Stimulated activated CD4-positive, alpha-beta T cell treated with anti-CD3 and anti-CD28 coated beads, Interleukin-4, amount 100 ng/mL, for 24 hours (primary cell): ENCODE measurements at regions not wholly inside any gene's neighbourhood (a gene's known extent, or its start where the extent isn't known, plus 50 kb on each side); places are given as distances from the start of the nearest gene placed in this dataset.
"Not testable (repeated sequence)": the region's sequence is repeated elsewhere in the genome, so short reads cannot be mapped to it uniquely, and the experiment has no call there.

Experiments
- DNase-seq: peaks from one replicate; pipeline ENCODE4 v3.0.0-alpha.2; 2020

DNA sequence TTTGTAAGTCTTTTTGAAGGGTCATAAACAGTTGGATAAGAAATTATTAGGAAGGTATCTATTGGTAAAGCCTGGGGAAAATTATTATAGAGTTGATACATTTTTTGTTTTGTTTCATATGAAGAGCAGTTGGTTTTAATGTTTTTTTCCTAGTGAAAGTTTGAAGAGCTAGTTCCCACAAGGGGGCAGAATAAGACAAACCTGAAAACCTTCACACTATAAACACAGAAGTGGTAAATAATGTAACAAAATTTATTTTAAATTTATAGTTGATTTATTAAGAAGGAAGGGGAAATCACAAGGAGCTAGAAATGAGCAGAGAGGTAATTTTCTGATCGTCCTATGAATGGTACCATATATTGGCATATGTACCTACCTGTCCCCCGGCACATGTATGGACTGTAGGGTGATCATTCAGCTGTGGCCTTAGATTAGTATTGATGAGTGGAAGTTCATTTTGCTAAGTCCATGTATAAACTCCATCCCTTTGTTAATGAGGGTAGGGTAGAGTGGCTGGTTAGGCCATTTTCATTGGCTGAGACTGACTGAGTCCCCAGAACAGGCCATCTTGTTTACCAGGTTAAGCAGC, 116.3 kb downstream of the TANC2 start:
- no peak for DNase-seq

DNA sequence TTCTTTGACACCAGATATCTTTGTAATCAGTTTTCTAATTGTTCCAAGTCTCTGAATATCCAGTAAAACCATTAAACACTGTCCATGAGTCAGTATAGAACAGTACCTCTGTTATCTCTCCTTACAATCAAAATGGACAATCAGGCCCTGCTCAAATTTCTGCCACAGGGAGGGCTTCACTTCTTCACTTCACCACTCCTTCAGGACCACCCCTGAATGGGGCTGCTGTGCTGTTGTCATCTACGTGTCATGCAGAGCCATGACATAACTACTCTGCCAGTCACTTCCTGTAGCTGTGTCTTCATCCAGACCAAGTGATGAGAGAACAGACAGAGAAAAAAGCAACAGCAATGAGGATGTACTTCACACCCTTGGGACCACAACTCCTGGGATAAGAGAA, 116.9 kb downstream of the TANC2 start:
- no peak for DNase-seq

DNA sequence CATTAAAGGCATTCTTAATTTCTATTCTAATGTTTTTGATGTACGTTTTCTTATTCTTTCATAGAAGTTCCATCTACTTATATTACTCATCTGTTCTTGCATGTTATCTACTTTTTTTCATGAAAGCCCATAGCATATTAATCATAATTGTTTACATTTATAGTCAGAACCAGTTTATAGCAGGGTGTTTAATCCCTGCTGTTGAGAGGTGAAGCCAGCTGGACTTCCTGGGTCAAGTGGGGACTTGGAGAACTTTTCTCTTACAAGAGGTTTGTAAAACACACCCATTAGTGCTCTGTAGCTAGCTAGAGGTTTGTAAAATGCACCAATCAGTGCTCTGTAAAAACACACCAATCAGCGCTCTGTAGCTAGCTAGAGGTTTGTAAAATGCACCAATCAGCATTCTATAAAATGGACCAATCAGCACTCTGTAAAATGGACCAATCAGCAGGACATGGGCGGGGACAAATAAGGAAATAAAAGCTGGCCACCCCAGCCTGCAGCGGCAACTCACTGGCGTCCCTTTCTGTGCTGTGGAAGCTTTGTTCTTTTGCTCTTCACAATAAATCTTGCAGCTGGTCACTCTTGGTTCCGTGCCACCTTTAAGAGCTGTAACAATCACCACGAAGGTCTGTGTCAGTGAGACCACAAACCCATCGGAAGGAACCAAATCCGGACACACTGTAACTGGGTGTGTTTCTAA, 120.6 kb downstream of the TANC2 start:
- DNase-seq = no peak

DNA sequence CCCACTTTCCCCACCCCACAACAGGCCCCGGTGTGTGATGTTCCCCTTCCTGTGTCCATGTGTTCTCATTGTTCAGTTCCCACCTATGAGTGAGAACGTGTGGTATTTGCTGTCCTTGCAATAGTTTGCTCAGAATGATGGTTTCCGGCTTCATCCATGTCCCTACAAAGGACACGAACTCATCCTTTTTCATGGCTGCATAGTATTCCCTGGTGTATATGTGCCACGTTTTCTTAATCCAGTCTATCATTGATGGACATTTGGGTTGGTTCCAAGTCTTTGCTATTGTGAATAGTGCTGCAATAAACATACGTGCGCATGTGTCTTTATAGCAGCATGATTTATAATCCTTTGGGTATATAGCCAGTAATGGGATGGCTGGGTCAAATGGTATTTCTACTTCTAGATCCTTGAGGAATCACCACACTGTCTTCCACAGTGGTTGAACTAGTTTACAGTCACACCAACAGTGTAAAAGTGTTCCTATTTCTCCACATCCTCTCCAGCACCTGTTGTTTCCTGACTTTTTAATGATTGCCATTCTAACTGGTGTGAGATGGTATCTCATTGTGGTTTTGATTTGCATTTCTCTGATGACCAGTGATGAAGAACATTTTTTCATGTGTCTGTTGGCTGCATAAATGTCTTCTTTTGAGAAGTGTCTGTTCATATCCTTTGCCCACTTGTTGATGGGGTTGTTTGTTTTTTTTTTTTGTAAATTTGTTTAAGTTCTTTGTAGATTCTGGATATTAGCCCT, 124.5 kb downstream of the TANC2 start:
- not testable (repeated sequence) for DNase-seq

DNA sequence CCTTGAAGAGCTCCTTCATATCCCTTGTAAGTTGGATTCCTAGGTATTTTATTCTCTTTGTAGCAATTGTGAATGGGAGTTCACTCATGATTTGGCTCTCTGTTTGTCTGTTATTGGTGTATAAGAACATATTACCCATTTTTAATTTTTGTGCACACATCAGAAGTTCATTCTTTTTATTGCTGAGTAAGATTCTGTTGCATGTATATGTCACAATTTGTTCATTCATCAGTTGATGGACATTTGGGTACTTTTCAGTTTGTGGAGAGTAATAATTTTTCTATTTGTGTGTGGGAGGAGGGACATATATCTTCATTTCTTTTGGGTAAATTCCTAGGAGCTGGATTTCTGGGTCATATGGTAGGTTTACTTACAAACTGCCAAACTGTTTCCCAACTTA, 125.9 kb downstream of the TANC2 start:
- DNase-seq = not testable (repeated sequence)

DNA sequence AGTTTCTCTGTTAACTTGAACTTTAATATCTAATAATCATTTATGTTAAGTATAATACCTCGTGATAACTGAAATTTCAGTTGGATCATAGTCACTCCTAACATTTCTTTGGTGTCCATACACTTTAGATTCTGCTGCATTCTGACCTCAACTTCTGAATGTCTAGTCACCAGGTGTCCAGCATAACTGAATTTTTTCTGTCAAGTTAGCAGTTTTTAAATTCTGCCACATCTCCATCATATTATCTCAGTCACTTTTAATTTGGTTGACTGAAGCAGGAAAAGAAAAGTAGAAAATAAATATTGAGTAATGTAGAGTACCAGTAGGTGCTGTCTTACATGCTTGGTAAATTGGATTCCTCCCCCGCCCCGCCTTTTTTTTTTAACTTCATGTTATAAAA, 128.6 kb downstream of the TANC2 start:
- DNase-seq = no peak

DNA sequence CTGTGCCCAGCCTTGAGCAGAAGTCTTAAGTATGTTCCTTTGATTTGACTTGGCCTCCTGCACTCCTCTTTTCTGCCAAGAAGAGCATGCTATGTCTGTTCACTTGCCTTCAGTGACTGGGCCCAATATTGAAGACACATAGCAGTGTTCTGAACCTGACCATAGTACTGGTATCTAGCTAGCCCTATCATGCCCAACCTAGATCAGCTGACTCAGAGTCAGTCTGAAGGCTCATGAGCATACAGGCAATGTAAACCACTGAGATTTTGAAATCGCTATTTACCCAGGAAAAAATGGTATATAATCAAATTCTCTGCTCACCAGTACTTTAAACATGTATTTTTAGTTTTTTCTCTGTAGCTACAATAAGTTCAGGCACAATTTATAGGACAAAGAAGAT, 129.4 kb downstream of the TANC2 start:
- DNase-seq = no peak

DNA sequence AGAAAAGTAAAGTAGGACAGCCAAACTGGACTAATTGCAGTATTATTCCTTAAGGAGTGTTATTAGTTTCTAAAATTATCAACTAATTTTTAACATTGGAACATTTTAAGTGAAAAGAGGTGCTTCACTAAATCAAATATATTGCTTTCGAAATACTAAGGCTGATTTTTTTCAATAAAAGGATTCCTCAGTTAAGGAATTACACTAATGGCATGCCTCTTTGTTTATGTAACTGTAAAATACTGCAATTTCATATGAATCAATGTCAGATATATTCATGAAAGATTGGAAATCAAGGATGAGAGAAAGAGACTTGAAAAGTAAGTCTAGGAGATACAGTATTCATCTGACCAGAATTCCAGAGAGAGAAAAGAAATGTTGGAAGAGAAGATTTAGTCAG, 129.8 kb downstream of the TANC2 start:
- no peak for DNase-seq

DNA sequence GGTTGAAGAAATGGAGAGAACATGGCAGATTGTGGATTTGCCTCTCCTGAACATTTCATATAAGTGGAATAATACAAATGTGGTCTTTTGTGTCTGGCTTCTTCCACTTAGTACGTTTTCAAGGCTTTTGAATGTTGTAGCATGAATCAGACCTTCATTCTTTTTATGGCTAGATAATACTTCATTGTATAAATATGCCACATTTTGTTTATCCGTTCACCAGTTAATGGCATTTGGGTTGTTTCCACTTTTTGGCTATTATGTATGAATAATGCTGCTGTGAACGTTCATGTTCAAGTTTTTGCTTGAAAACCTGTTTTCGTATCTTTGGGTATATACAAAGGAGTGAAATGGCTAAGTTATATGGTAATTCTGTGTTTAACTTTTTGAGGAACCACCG, 130.4 kb downstream of the TANC2 start:
- DNase-seq = no peak

DNA sequence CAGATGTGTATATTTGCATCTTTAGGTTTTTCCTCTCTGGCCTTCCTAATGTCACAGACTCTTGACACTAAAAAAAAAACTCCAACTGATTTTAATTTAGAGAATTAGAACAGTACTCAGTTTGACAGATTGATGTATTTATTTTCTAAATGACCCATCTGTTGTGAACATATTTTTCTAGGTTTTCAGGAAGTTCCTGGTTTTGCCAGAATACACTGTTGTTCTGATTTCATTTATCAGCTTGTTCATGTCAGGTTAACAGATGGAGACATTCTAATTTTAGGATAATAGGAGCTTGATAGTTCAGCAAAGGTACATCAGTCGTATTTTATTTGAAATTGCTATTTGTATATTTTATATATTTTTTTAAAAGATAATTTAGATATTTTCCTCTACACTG, 133.4 kb downstream of the TANC2 start:
- DNase-seq = no peak

DNA sequence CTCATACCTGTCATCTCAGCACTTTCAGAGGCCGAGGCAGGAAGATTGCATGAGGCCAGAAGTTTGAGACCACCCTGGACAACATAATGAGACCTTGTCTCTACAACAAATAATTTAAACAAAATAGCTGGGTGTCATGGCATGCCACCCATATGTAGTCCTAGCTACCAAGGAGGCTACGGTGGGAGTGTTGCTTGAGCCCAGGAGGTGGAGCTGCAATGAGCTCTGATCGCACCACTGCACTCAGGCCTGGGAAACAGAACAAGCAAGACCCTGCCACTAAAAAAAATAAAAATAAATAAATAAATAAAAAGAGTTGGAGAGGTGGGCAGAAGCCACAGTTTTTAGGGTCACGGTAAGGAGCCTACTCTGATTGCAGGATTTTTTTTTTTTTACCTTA, 136.0 kb downstream of the TANC2 start:
- no peak for DNase-seq

DNA sequence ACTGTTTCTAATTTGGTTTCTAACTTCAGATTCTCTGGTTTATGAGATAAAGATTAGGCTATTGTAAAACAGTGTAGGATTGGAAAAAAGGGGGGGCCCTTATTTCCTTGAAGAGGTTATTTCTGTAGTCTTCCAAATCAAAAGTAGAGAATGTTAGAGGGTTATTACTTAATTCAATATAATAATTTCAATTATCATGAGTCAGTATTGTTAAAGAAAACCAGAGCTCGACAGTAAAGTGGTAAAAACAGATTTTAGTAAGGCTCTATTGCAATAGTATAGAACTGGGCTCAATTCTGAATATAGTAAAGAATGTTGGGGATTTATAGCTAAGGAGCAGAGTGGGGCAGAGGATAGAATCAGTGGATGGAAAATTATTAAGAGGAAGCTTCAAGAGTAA, 140.0 kb downstream of the TANC2 start:
- no peak for DNase-seq

DNA sequence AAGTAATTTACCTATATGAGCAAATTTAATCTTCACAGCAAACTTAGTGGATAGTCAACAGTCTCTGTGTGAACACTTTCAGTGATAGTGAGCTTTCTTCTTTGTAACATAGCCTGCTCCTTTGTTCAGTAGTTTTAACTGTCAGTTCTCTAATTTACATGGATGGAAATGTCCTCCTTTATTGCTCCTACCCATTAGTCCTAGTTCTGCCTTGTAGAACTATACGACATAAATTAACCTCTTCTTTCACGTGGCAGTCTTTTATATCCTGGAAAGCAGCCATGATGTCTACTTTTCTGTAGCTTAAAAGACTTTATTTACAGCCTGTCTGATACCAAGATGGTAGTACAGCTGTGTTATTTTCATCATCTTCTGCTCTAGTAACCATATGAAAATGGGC, 143.6 kb downstream of the TANC2 start:
- DNase-seq = no peak

DNA sequence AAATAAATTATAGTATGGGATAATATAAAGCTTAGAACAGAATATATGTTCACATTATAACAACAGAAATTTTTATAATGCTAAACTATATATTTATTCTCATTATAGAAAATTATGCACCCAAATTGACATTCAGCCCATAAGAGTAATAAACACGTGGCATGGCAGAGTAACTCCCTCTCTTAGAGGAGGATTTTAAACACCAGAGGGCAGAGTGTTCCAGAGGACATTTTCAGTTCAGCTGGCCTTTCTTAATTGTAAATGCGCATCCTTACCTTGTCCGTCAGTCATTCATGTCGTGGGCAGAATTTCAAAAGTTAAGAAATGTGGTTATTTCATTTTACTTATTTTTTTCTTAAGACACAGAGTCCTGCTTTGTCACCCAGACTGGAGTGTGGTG, 147.1 kb downstream of the TANC2 start:
- DNase-seq = no peak

DNA sequence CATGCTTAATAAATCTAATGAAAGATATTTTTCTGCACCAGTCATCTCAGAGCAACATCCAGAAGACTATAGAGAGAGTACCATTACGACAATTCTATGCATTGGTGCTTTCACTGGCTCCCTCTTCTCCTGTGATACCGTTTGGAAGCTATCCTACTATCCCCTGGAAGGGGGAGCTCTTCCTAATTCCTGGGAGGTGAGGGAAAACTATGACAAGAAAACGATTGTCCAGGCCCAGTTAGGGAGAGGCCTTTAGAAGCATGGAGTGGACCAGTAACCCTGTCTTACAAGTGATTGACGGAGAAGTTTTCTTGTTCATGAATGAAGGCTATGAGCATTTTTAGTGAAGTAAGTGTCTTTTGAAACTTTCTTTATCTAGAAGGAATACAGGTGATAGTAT, 150.2 kb downstream of the TANC2 start:
- no peak for DNase-seq

DNA sequence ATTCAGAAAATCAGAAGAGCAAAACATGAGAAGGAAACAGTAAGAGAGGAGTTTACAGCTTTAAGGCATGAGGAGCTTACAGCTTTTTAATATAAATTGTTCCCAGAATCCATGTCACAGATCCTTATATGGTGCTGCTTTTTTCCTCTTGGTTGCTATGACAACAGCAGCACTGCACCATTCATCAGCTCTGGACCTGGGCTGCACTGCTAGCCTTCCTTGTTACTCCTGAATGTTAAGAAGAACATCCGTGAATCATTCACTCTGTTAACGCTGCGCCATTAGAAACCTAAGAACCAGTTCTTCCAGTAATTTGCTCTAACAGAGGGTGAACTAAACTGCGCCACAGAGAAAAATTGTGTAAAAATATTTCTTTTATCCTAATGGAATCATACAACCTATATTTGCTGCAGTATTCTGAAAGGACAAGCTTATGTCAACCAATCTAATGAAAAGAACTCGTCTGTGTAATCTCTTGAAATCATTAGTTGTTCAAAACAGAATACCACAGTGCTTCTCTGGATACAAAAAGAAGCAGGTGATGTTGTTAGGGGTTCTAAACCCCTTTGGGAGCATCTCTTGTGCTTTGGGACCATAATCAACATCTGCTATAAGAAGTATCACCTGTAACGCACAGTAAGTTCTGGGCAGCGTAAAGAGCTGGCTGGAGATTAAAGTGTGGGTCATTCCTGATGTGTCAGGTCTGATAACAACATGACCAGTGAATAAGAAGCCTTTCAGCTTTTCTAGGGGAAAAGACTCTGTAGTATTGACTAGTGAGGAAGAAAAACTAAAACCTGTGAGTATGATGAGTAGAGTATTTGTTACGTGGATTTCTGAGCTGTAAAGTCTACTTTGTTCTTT, 151.2 kb downstream of the TANC2 start:
- no peak for DNase-seq

DNA sequence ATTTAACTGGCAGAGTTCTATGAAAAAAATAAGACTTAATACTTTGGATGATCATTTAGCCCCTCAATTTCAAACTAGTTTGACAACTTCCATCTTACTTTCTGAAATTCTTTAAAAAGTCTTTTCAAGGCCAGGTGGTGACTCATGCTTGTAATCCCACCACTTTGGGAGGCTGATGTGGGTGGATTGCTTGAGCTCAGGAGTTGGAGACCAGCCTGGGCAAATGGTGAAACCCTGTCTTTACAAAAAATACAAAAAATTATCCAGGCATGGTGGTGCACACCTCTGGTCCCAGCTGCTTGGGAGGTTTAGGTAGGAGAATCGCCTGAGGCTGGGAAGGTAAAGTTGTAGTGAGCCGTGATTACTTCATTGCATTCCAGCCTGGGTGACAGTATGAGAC, 154.4 kb downstream of the TANC2 start:
- DNase-seq = no peak

DNA sequence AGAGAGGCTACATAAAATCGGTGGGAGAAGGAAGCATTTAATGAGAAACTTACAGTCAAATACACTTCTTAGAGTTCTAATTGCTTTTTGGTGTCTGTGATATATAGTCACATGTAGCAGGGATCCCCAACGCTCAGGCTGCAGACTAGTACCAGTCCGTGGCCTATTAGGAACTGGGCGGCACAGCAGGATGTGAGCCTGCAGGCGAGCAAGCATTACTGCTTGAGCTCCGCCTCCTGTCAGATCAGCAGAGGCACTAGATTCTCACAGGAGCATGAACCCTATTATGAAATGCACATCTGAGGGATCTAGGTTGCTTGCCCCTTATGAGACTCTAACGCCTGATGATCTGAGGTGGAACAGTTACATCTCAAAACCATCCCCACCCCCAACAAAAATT, 158.5 kb downstream of the TANC2 start:
- DNase-seq = no peak

DNA sequence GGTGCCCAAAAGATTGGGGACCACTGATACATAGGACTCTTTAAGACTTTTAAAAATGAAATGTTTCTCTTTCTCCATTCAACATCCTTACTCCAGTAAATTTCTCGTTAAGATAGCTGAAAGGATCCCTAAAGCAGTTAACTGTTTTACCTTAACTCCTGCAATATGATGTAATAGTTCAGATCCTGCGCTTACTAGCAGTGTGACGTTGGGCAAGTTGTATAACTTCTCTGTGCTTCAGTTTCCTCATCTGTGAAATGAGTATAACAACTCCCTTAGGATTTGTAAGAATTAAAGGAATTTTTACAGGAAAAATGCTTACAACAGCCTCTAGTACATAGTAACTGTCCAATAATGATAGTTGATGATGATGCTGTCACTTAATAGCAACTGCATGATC, 158.9 kb downstream of the TANC2 start:
- no peak for DNase-seq

DNA sequence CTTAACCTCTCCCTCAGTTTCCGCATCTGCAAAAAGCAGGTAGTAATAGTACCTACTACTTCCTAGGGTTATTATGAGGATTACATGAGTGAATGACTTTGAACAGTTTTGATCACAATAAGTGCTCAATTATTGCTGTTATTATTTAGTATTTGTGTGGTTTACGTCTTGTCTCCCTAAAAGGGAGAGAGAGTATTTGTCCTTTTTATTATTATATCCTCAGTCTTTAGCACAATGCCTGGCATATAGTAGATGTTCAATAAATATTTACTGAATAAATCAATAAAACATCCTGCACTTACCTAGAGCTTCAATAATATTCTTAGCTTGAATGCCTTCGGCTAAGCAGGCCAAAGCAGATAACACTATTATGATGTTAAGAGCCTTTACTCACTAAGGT, 160.0 kb downstream of the TANC2 start:
- DNase-seq = no peak

DNA sequence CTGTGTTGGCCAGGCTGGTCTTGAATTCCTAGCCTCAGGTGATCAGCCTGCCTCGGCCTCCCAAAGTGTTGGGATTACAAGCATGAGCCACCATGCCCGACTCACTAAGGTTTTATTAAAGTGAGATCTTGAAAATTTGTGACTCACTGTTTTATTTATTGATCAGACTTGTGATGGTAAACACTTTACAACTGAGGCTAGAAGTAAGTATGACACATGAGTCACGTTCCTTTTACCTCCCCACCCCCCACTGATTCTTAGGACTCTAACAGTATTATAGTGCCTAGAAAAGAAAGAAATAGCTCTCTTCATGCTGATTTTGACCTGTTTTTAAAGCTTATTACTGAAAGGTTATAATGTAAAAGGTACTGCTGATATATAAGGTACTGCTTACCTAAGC, 160.6 kb downstream of the TANC2 start:
- no peak for DNase-seq

DNA sequence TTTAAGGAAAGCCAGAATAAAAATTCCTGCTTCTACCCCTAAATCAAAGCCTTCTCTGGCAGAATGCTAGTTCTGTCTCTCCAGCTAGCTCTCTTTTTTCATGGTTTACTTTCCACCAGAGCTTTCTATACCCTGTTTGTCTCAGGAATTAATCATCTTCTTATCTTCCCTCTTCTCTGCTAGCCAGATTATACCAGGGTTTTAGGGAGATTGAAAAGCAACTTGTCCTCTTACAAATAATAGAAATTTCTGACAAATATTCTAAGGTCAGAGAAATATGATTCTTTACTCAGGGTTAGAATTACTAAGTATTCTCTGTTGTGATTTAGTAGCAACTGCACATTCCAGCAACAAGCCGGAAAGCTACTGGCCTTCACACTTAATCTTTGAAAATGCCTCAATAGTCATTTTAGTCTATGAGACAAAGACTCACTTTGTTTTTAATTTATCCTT, 166.4 kb downstream of the TANC2 start:
- DNase-seq = no peak

DNA sequence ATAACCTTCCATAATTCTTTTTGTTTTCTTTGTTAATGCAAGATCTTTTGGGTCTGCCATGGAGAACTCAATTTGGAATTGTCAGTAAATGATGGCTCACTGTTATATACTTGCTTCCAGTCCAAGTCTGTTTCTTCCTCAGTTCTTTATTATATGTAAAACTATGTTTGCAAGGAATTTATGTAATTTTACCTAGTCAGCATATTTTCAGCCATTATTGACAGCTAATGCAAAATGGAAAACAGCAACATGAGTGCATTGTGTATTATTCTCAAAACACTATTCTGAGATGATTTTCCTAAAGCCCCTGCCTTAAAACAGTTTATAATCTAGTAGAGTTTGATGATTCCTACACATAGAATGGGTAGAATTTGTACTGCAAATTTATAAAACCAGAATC, 167.5 kb downstream of the TANC2 start:
- no peak for DNase-seq
